Panc1 (cell line): ENCODE measurements at regions not wholly inside any gene's neighbourhood (a gene's known extent, or its start where the extent isn't known, plus 50 kb on each side); places are given as distances from the start of the nearest gene placed in this dataset.

ENCODE experiments used
- ATAC-seq: fragments of 200-7000 bp; cut with Tn5 transposase; 2 replicates; pipeline ENCODE4 v1.9.1; 2020; ENCODE audit warnings: mild to moderate bottlenecking, moderate library complexity
- BruUV-seq: library from RNA; stranded (reverse); fragments of 400-500 nt; replicated peaks from 2 replicates; lab custom pipeline; 2021; lab: Mats Ljungman, UMichigan
- CTCF ChIA-PET: fragments of 300-600 bp; sonication (Branson Sonifier 250); formaldehyde crosslinking; loops from one replicate; lab custom pipeline; 2022; ENCODE audit warnings: antibody characterized with exemption; lab: Charles Lee
- POLR2A ChIA-PET: fragments of 300-600 bp; sonication (Branson Sonifier 250); formaldehyde crosslinking; loops from one replicate; lab custom pipeline; 2022; ENCODE audit warnings: antibody characterized with exemption; lab: Charles Lee
- DNase-seq: peaks from one replicate; pipeline ENCODE4 v3.0.0-alpha.2; 2010; ENCODE audit warnings: low read depth, low spot score
- H3K27ac ChIP-seq: 2 replicates; pipeline ENCODE4 v1.5.1; 2011; ENCODE audit warnings: mild to moderate bottlenecking, low read length, inconsistent platforms
- H3K27me3 ChIP-seq: fragments of 200-500 bp; sonication (Bioruptor generic); 2 replicates; pipeline ENCODE4 v1.6.0; 2014; ENCODE audit warnings: low read length, inconsistent platforms; ENCODE audit not compliant: control insufficient read depth, insufficient read depth
- H3K36me3 ChIP-seq: fragments of 200-500 bp; sonication (Bioruptor generic); 2 replicates; pipeline ENCODE4 v1.5.1; 2014; ENCODE audit warnings: inconsistent platforms, mild to moderate bottlenecking, low read length, moderate library complexity; ENCODE audit not compliant: control insufficient read depth, insufficient read depth
- H3K4me1 ChIP-seq: 2 replicates; pipeline ENCODE4 v1.5.1; 2011; ENCODE audit warnings: inconsistent platforms, mild to moderate bottlenecking, low read length, moderate library complexity; ENCODE audit not compliant: control insufficient read depth, insufficient read depth
- H3K4me3 ChIP-seq, 2 experiments: 2 replicates each; pipeline ENCODE4 v1.5.1; 2011 to 2012; ENCODE audit warnings: low read depth in 2 of 2, low read length in 2 of 2, mild to moderate bottlenecking in 2 of 2, inconsistent platforms in 1 of 2, moderate library complexity in 1 of 2
- H3K9me3 ChIP-seq: fragments of 200-500 bp; sonication (Bioruptor generic); 2 replicates; pipeline ENCODE4 v1.5.1; 2014; ENCODE audit warnings: low read depth, mild to moderate bottlenecking, inconsistent platforms, low read length, moderate library complexity; ENCODE audit not compliant: control insufficient read depth, insufficient read depth
- CTCF ChIP-seq: fragments of 450-650 bp; IDR thresholded peaks from 2 replicates; pipeline ENCODE4 v1.5.1; 2017; ENCODE audit warnings: mild to moderate bottlenecking
- POLR2AphosphoS5 ChIP-seq: IDR thresholded peaks from 2 replicates; pipeline ENCODE4 v1.6.1; 2012; ENCODE audit warnings: mild to moderate bottlenecking, low read depth, low read length, moderate library complexity
- REST ChIP-seq, 2 experiments: IDR thresholded peaks; 2 replicates each; pipeline ENCODE4 v1.6.1; 2011 to 2012; ENCODE audit warnings: low read depth in 2 of 2, control low read depth in 1 of 2, low read length in 1 of 2, mild to moderate bottlenecking in 1 of 2, moderate library complexity in 1 of 2; ENCODE audit not compliant: insufficient read depth in 1 of 2
- SIN3A ChIP-seq: IDR thresholded peaks from 2 replicates; pipeline ENCODE4 v1.6.1; 2012; ENCODE audit warnings: low read depth, mild to moderate bottlenecking, low read length, moderate library complexity, borderline replicate concordance; ENCODE audit not compliant: insufficient read depth
- TCF7L2 ChIP-seq: IDR thresholded peaks from 2 replicates; pipeline ENCODE4 v1.6.1; 2011; ENCODE audit warnings: mild to moderate bottlenecking, low read depth, low read length, inconsistent platforms
- in situ Hi-C: cut with HindIII; loops from 2 replicates; pipeline ENCODE4 v1.10.0; 2016; ENCODE audit warnings: low sequenced_read_pairs, low pct_unique_long_range_greater_than_20kb
- intact Hi-C: fragments of 100-400 bp; cut with micrococcal nuclease; formaldehyde crosslinking; loops from one replicate; pipeline ENCODE4 v1.10.0; 2022; ENCODE audit not compliant: unreplicated experiment

- in situ Hi-C loops (no loop called here), intact Hi-C loops (no loop called here)
- ATAC-seq (no peak), DNase-seq (no peak)
- Histone ChIP-seq H3K27ac (no peak overlapping the region), H3K27me3 (no peaks in the 10 kb centered on the region; the same call in 1 of the 2 replicates), H3K36me3 (no peaks in the 10 kb centered on the region), H3K4me1 (no peaks in the 10 kb centered on the region), H3K9me3 (no peaks in the 10 kb centered on the region), H3K4me3 (no peak overlapping the region)
- CTCF ChIA-PET, result no interaction called here
- BruUV-seq, result no TSS peak
- POLR2A ChIA-PET, result no interaction called here
- TF ChIP-seq TCF7L2 (no peak), POLR2AphosphoS5 (no peak), CTCF (no peak), REST (IDR thresholded peaks at IDR 0.05; ENCODE audit: insufficient read depth in 1 of 2, low read depth in 2 of 2, low read length in 1 of 2) (no peak), SIN3A (no peak)
These were observed 284.9 kb upstream of the IRX4 start for GRCh38 chr5:2167671-2168070.

GRCh38 chr5:2166979-2167377 lies 284.3 kb upstream of the IRX4 start:
- no peak overlapping the region for H3K27ac ChIP-seq
- in situ Hi-C loops (no loop called here), intact Hi-C loops (no loop called here)
- no peak for TF ChIP-seq SIN3A
- no peak for TF ChIP-seq REST (IDR thresholded peaks at IDR 0.05; ENCODE audit: insufficient read depth in 1 of 2, low read depth in 2 of 2, low read length in 1 of 2)
- no peak for TF ChIP-seq POLR2AphosphoS5
- TF ChIP-seq TCF7L2, result no peak
- no peak for TF ChIP-seq CTCF
- no peaks in the 10 kb centered on the region for H3K4me1 ChIP-seq
- POLR2A ChIA-PET, result no interaction called here
- DNase-seq, result no peak
- no TSS peak for BruUV-seq
- no peak overlapping the region for H3K4me3 ChIP-seq
- H3K9me3 ChIP-seq, result no peaks in the 10 kb centered on the region
- H3K27me3 ChIP-seq, result no peaks in the 10 kb centered on the region; the same call in 1 of the 2 replicates
- ATAC-seq, result no peak
- CTCF ChIA-PET, result no interaction called here
- no peaks in the 10 kb centered on the region for H3K36me3 ChIP-seq
